Ecto neural progenitor cell (in vitro differentiated cells): ENCODE measurements at regions not wholly inside any gene's neighbourhood (a gene's known extent, or its start where the extent isn't known, plus 50 kb on each side); places are given as distances from the start of the nearest gene placed in this dataset.
A peak's percentile ranks its signal among the peaks of the same experiment; 100 is the strongest.

Experiments
- DNase-seq: peaks from one replicate; pipeline ENCODE4 v3.0.0-alpha.2; 2018; ENCODE audit warnings: low spot score

GRCh38 chr5:2533848-2534247 is 217.6 kb downstream of the IRX2 start:
- peak; percentile 7 for DNase-seq

DNA sequence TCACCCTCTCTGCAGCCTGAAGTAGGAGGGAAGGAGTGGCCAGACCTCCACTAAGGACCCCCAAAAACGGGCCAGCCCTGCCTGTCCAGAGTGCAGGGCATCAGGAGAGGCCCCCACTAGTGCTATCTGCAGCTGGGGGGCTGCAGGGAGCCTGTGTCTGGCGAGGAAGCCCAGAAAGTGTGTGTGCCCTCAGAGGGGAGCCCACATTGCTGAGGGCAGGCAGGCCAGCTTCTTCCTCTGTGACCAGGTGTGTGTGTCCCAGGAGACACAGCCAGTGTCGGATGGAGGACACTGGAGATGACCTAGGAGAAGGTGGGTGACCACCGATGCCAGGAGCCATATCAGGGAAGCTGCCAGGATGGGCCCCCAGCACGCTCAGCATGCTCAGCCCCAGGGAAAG is 218.7 kb downstream of the IRX2 start:
- peak; percentile 36 for DNase-seq

DNA sequence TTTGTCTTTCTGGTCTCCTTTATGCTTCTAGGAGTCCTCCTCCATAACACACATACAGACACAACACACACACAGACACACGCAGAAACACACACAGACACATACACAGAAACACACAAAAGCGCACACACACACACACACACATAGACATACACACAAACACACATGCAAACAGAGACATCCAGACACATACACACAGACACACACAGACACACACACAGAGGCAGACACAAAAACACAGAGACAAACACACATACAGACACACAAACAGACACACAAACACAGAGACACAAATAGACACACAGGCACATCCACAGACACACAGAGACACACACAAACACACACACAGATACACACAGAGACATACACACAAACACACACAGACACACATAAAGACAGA is 220.2 kb downstream of the IRX2 start:
- DNase-seq, result peak; percentile 31

- peak; percentile 25 for DNase-seq
These were observed 220.9 kb downstream of the IRX2 start for GRCh38 chr5:2530609-2531008.

GRCh38 chr5:2529371-2530092 is 221.9 kb downstream of the IRX2 start:
- peak; percentile 16 for DNase-seq

- DNase-seq, result no peak
These were observed 226.1 kb downstream of the IRX2 start for GRCh38 chr5:2525351-2525750.

GRCh38 chr5:2524620-2525019 is 226.9 kb downstream of the IRX2 start:
- DNase-seq, result peak; percentile 34

DNA sequence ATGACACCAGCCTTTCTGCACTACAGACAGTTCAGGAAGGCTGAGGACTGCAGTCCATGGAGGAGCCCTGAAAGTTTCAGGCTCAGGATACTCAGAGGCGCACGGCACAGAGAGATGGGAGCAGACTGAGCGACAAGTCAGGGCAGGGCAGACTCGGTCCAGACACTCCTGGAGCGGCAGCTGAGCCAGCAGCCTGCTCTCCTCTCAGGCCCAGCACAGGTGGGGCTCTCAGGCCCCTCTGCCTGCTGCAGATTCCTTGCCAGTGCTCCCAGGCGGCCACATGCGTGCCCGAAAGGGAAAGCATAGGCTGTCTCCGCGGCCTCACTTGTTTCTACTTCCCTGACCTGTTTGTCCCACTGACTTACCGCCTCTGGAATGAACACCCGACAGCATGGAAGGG is 228.3 kb downstream of the IRX2 start:
- DNase-seq, result peak; percentile 40

DNA sequence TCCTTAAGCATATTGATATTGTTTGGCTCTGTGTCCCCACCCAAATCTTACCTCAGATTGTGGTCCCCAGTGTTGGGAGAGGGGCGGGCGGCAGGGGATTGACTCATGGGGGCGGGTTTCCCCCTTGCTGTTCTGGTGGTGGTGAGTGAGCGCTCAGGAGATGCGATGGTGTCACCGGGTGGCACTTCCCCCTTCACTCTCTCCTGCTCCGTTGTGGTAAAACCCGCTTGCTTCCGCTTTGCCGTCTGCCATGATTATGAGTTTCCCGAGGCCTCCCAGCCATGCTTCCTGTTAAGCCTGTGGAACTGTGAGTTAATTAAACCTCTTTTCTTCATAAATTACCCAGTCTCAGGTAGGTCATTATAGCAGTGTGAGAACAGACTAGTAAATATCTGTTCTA is 229.1 kb downstream of the IRX2 start:
- no peak for DNase-seq

DNA sequence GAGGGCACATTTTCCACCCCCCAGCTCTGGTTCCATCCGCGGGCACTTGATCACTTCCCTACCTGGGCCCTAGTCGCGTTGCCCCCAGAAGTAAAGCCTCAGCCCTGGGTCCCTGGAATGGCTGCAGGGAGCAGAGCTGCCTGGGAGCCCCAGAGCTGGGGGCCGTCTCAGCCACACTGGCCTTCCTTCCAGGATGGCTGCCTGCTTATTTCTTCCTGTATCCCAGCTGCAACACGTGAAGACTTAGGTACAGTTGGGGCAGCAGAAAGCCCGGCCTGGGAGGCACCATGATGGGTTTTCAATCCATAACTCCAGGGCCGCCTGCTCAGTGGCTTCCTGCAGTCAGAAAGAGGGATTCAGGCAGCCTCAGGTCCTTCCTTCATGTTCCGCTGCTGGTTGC is 232.3 kb downstream of the IRX2 start:
- no peak for DNase-seq

DNA sequence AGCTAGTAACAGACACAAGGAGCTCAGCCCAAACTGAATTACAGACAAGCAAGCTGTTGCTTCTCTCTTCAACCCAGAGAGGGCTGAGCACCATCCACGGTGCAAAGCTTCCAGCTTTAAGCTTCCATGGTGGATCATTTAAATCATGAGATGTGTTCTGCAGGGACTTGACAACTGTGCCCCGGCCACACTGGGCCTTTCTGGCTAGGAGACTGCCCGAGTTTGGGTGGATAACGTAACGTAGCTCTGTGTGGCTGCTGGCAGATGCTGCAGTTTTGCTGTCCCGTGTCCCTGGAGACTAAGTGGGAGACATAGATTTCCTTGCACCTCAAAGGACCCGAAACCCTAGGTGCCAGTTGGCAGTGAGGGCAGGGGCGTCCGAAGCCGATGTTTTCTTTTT is 234.0 kb downstream of the IRX2 start:
- no peak for DNase-seq

GRCh38 chr5:2515180-2515764 is 236.2 kb downstream of the IRX2 start:
- DNase-seq, result no peak

DNA sequence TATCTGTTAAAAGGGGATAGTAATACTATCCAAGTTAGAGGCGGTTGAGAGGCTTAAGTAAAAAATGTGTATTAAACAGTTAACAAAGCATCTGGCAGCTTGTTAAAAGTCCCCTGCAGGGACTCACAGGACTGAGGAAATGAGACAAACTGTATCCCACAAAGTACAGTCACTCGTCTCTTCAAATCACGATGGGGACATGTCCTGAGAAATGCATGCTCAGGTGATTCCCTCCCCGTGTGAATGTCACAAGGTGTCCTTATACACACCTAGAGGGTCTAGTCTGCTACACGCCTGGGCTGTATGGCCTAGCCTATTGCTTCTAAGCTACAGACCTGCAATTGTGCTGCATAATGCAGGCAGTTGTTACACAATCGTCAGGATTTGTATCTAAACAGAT is 237.0 kb downstream of the IRX2 start:
- no peak for DNase-seq

DNA sequence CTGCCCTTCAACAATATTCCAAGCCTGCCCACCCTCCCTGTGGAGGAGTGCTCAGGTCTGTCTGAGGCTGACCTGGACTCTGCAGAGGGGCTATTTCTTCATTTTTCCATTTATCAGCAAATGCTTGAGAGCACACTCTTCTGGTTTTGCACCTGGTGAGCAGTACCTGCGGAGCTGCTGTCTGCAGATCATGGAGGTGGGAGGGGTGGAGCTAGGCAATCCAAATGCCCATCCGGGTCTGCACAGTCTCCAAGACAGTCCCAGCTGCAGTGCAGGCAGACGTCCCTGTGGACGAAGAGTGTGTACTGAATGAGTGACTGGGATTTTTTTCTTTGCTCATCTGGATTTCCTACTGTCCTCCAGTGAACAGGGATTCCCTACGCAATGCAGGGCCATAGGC is 239.8 kb downstream of the IRX2 start:
- no peak for DNase-seq

GRCh38 chr5:2511126-2511525 is 240.4 kb downstream of the IRX2 start:
- DNase-seq, result no peak

DNA sequence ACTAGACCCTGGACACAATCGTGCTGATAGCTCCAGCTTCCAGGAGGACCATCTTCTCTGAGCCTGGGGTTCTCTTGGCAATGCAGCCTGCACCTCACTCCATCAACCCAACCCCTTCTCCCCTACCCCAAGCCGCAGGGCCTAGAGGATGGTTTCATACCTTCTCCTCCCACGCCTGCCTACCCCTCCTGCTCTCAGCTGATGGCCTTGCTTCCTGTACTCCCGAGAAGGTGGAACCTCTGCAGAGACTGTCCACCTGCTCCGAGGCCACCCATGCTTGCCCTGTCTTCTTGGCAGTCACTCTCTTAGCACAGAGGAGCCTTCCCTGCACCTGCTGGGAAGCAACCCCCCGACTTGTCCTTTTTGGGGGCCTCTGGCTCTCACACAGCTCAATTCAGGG is 241.9 kb downstream of the IRX2 start:
- no peak for DNase-seq

GRCh38 chr5:2508514-2508913 is 243.0 kb downstream of the IRX2 start:
- DNase-seq, result no peak

- DNase-seq, result no peak
These were observed 243.9 kb downstream of the IRX2 start for GRCh38 chr5:2507611-2508010.

- no peak for DNase-seq
These were observed 244.9 kb downstream of the IRX2 start for GRCh38 chr5:2506603-2507002.

DNA sequence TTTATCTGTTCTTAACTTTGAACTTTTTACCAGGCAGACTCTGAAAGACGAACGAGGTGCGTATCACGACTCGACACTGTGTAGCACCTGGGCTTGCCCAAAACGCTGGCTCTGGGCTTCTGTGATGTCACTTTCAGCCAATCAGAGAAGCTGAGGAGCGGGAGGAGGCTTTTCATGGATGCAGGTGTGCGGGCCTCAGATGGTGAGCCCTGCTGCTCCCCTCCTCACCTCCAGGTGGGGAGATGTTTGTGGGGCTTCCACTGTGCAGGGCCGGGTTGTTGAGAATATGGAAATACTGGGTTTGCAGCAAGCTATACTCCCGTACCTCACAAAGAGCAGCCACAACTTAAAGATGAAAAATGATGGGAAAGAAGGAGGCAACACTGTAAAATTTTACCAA is 246.3 kb downstream of the IRX2 start:
- DNase-seq, result no peak

GRCh38 chr5:2502970-2503594 is 248.4 kb downstream of the IRX2 start:
- no peak for DNase-seq

- no peak for DNase-seq
These were observed 251.6 kb downstream of the IRX2 start for GRCh38 chr5:2499917-2500316.

DNA sequence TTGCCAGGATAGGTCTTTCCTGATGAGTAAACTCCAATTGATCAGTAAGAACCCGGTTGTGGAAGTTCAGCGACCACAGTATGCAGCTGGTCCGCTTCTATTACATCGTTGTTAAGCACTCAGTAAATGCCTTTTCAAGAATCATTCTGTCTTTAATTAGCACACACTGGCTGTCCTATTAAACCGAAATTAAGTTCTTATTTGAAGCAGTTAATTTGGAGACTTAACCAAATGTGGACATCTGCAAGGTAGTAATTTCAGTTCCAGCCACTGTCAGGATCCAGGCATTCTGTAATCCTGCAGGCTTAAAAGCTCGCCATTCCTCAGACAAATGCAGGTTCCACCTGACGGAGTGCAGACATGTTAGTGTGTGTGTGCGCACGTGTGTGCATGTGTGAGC is 254.6 kb downstream of the IRX2 start:
- no peak for DNase-seq

DNA sequence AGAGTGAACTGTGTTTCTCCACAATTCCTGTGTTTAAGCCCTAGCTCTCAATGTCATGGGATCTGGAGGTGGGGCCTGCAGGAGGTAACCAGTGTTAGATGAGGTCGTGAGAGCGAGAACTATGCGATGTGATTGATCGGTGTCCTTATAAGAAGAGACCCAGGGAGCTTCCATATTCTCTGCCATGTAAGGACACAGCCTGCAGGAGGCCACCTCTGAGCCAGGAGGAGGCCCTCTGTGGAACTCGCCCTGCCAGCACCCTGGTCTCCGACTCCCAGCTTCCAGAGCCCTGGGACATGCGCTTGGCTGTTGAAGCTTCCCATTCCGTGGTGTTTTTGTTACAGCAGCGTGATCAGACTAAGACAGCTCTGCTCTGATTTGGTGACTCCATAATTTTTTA is 255.4 kb downstream of the IRX2 start:
- no peak for DNase-seq
